ENCODE measurements at regions not wholly inside any gene's neighbourhood (a gene's known extent, or its start where the extent isn't known, plus 50 kb on each side); places are given as distances from the start of the nearest gene placed in this dataset.

GRCh38 chr4:23213198-23213597, 520.5 kb downstream of the GBA3 start:
- no peak overlapping the region for H3K27ac ChIP-seq (ENCODE audit: low read length in 2 of 2)
- DNase-seq (no peak), ATAC-seq (ENCODE audit: low read depth) (no peak)
- H3K9me3 ChIP-seq (ENCODE audit: control extremely low read depth in 1 of 3, control insufficient read depth in 2 of 3, insufficient read depth in 1 of 3, low read length in 2 of 3) = no peaks in the 10 kb centered on the region
- WGBS (ENCODE audit: insufficient coverage) = no CpG with 5 or more reads among the region's 2 CpGs
- TF ChIP-seq CTCF (IDR thresholded peaks at IDR 0.05) = no peak
- no peak for TF ChIP-seq EZH2 (IDR thresholded peaks at IDR 0.05; ENCODE audit: borderline replicate concordance, insufficient read depth, low read depth, low read length, poor library complexity, severe bottlenecking)
- POLR2A ChIA-PET = no interaction called here
- no peak overlapping the region for H2AFZ ChIP-seq (ENCODE audit: insufficient read depth, low read depth, low read length, poor library complexity, severe bottlenecking)
- no peaks in the 10 kb centered on the region for H3K4me1 ChIP-seq (ENCODE audit: control insufficient read depth in 2 of 2, insufficient read depth in 2 of 2, low read length in 2 of 2)
- H3K27me3 ChIP-seq (replicated peaks in 1 of 4; ENCODE audit: control extremely low read depth in 1 of 4, control insufficient read depth in 3 of 4, insufficient read depth in 4 of 4, low read length in 3 of 4) = no peaks in the 10 kb centered on the region
- H3K4me3 Mint-ChIP-seq = no peak overlapping the region
- H3K9me3 Mint-ChIP-seq (ENCODE audit: insufficient read depth) = no peaks in the 10 kb centered on the region
- CTCF ChIA-PET = no interaction called here
- no peak overlapping the region for H3K27ac Mint-ChIP-seq
- H3K4me3 ChIP-seq (ENCODE audit: control extremely low read depth in 1 of 5, extremely low read depth in 1 of 5, insufficient read depth in 1 of 5, low read depth in 2 of 5, low read length in 4 of 5) = no peak overlapping the region
- H4K20me1 ChIP-seq (ENCODE audit: control insufficient read depth, insufficient read depth, low read length, poor library complexity, severe bottlenecking) = no peaks in the 10 kb centered on the region
- no peak overlapping the region for H3K9ac ChIP-seq (ENCODE audit: low read length)
- no peaks in the 10 kb centered on the region for H3K4me1 Mint-ChIP-seq
- H3K27me3 Mint-ChIP-seq = no peaks in the 10 kb centered on the region
- intact Hi-C loops (cut with micrococcal nuclease) = no loop called here
- H3K79me2 ChIP-seq (ENCODE audit: control insufficient read depth, insufficient read depth, low read length) = no peaks in the 10 kb centered on the region
- H3K4me2 ChIP-seq (replicated peaks; ENCODE audit: low read depth, low read length, poor library complexity, severe bottlenecking) = no peak overlapping the region
- no peaks in the 10 kb centered on the region for H3K36me3 ChIP-seq (replicated peaks in 1 of 2; ENCODE audit: control extremely low read depth in 1 of 2, control insufficient read depth in 1 of 2, extremely low read depth in 1 of 2, insufficient read depth in 2 of 2, low read length in 1 of 2)

GRCh38 chr4:23212558-23212957, 519.8 kb downstream of the GBA3 start:
- TF ChIP-seq EZH2 (IDR thresholded peaks at IDR 0.05; ENCODE audit: borderline replicate concordance, insufficient read depth, low read depth, low read length, poor library complexity, severe bottlenecking) (no peak), CTCF (IDR thresholded peaks at IDR 0.05) (no peak)
- Histone ChIP-seq H3K4me1 (ENCODE audit: control insufficient read depth in 2 of 2, insufficient read depth in 2 of 2, low read length in 2 of 2) (no peaks in the 10 kb centered on the region), H3K9ac (ENCODE audit: low read length) (no peak overlapping the region), H2AFZ (ENCODE audit: insufficient read depth, low read depth, low read length, poor library complexity, severe bottlenecking) (no peak overlapping the region), H3K79me2 (ENCODE audit: control insufficient read depth, insufficient read depth, low read length) (no peaks in the 10 kb centered on the region), H3K27me3 (replicated peaks in 1 of 4; ENCODE audit: control extremely low read depth in 1 of 4, control insufficient read depth in 3 of 4, insufficient read depth in 4 of 4, low read length in 3 of 4) (no peaks in the 10 kb centered on the region), H3K4me3 (ENCODE audit: control extremely low read depth in 1 of 5, extremely low read depth in 1 of 5, insufficient read depth in 1 of 5, low read depth in 2 of 5, low read length in 4 of 5) (no peak overlapping the region), H3K27ac (ENCODE audit: low read length in 2 of 2) (no peak overlapping the region), H3K36me3 (replicated peaks in 1 of 2; ENCODE audit: control extremely low read depth in 1 of 2, control insufficient read depth in 1 of 2, extremely low read depth in 1 of 2, insufficient read depth in 2 of 2, low read length in 1 of 2) (no peaks in the 10 kb centered on the region), H3K4me2 (replicated peaks; ENCODE audit: low read depth, low read length, poor library complexity, severe bottlenecking) (no peak overlapping the region), H3K9me3 (ENCODE audit: control extremely low read depth in 1 of 3, control insufficient read depth in 2 of 3, insufficient read depth in 1 of 3, low read length in 2 of 3) (peaks cover 0 to 3% (median 0%) of the 10 kb centered on the region in 3 donors), H4K20me1 (ENCODE audit: control insufficient read depth, insufficient read depth, low read length, poor library complexity, severe bottlenecking) (no peaks in the 10 kb centered on the region)
- no peak for DNase-seq
- CTCF ChIA-PET = interaction anchor here (0.7 kb wide), 1 partner anchor 12 kb away, joined by 3 read pairs; no protein-coding TSS in a partner anchor
- WGBS (ENCODE audit: insufficient coverage) = 100% methylated on average over 2 of the region's 4 CpGs
- no peak for ATAC-seq (ENCODE audit: low read depth)
- POLR2A ChIA-PET = no interaction called here
- Mint-ChIP-seq H3K27ac (no peak overlapping the region), H3K4me3 (no peak overlapping the region), H3K4me1 (no peaks in the 10 kb centered on the region), H3K27me3 (no peaks in the 10 kb centered on the region), H3K9me3 (ENCODE audit: insufficient read depth) (no peaks in the 10 kb centered on the region)
- intact Hi-C loops (cut with micrococcal nuclease) = no loop called here
